PFSK-1 (cell line): ENCODE measurements at regions not wholly inside any gene's neighbourhood (a gene's known extent, or its start where the extent isn't known, plus 50 kb on each side); places are given as distances from the start of the nearest gene placed in this dataset.

Experiments
- FOXP2 ChIP-seq: optimal IDR thresholded peaks from 2 replicates; pipeline ENCODE3; 2011; ENCODE audit warnings: borderline replicate concordance, control low read depth, inconsistent platforms; ENCODE audit not compliant: insufficient read depth; ENCODE audit errors: extremely low read length, extremely low read depth
- POLR2AphosphoS5 ChIP-seq: IDR thresholded peaks from 2 replicates; pipeline ENCODE4 v1.6.1; 2012; ENCODE audit warnings: low read depth, mild to moderate bottlenecking, control low read depth, low read length, moderate library complexity
- SIN3A ChIP-seq: IDR thresholded peaks from 2 replicates; pipeline ENCODE4 v1.6.1; 2012; ENCODE audit warnings: mild to moderate bottlenecking, low read length, moderate library complexity, borderline replicate concordance; ENCODE audit not compliant: insufficient read depth
- TAF1 ChIP-seq: IDR thresholded peaks from 2 replicates; pipeline ENCODE4 v1.6.1; 2012; ENCODE audit warnings: low read length, control low read depth, borderline replicate concordance; ENCODE audit not compliant: insufficient read depth
- TF ChIP-seq, protein P1 (sequence below), 2 experiments: IDR thresholded peaks; 2 replicates each; pipeline versions ENCODE4 v1.6.1 to v1.8.0; 2011 to 2012; ENCODE audit warnings: low read depth in 2 of 2, low read length in 2 of 2, control low read depth in 1 of 2, inconsistent platforms in 1 of 2, mild to moderate bottlenecking in 1 of 2, moderate library complexity in 1 of 2; ENCODE audit not compliant: insufficient read depth in 1 of 2

DNA sequence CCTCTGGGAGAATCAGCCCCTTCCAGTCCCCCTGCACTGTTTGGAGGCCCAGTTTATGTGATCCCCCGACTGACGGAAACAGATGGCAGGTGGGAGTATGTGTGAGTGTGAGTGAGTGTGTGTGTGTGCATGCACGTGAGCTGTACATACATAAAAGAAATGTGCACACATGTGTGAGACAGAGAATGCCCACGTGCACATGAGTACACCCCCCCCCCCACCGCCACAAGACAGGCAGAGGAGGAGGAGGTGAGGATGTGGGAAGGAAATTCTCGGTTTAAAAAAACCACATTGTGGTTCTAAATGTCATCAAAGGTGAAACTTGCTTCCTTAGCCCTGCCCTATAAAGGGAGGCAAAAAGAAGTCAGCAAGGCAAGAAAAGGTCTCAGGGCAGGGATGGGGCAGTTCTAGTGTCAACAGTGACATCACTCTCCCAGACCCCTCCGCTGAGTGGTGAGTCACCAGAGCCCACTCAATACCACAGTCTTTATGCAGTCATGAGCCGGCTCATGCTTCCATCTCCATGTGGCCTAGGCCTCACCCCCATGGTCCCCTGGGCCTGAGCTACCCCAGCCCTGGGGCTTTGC lies 79.2 kb upstream of the HSPA9 start:
- TF ChIP-seq FOXP2 (no peak), POLR2AphosphoS5 (no peak), TAF1 (no peak), SIN3A (no peak)
- TF ChIP-seq, protein P1, sequence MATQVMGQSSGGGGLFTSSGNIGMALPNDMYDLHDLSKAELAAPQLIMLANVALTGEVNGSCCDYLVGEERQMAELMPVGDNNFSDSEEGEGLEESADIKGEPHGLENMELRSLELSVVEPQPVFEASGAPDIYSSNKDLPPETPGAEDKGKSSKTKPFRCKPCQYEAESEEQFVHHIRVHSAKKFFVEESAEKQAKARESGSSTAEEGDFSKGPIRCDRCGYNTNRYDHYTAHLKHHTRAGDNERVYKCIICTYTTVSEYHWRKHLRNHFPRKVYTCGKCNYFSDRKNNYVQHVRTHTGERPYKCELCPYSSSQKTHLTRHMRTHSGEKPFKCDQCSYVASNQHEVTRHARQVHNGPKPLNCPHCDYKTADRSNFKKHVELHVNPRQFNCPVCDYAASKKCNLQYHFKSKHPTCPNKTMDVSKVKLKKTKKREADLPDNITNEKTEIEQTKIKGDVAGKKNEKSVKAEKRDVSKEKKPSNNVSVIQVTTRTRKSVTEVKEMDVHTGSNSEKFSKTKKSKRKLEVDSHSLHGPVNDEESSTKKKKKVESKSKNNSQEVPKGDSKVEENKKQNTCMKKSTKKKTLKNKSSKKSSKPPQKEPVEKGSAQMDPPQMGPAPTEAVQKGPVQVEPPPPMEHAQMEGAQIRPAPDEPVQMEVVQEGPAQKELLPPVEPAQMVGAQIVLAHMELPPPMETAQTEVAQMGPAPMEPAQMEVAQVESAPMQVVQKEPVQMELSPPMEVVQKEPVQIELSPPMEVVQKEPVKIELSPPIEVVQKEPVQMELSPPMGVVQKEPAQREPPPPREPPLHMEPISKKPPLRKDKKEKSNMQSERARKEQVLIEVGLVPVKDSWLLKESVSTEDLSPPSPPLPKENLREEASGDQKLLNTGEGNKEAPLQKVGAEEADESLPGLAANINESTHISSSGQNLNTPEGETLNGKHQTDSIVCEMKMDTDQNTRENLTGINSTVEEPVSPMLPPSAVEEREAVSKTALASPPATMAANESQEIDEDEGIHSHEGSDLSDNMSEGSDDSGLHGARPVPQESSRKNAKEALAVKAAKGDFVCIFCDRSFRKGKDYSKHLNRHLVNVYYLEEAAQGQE (IDR thresholded peaks at IDR 0.05; ENCODE audit: insufficient read depth in 1 of 2, low read depth in 2 of 2, low read length in 2 of 2), result no peak

DNA sequence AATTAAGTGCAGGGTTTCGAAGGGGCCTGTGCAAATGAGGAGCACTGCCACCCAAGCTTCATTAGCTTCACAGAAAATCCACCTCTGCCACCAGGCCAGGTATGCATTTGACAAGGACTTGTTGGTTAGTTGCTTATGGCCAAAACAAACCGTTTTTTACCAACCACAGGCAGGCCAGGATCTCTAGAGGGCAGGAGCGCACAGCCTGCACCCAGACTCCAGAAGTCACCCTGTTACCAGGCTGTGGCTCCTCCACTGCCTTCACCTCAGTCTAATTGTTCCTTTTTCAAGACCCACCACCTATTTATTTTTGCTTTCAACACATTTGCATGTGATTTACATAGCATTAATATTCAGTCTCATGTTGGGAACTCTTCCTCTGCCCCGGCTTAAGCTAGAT lies 78.3 kb upstream of the HSPA9 start:
- TF ChIP-seq POLR2AphosphoS5 (no peak), TAF1 (no peak), SIN3A (no peak), FOXP2 (no peak)
- TF ChIP-seq, protein P1 (IDR thresholded peaks at IDR 0.05; ENCODE audit: insufficient read depth in 1 of 2, low read depth in 2 of 2, low read length in 2 of 2), result no peak

DNA sequence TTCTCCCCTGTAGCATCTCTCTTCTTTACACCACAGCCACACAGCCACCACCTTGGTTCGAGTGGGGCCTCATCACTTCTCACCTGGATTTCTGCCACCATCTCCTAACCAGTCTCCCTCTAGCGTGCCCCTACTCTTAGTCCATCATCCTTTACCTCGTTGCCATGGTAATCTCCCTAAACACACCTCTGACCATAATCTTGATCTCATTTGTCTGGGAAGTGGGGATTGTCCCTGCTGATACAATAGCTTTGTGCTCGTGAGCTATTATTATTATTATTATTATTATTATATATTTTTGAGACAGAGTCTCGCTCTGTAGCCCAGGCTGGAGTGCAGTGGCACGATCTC lies 76.5 kb upstream of the HSPA9 start:
- TF ChIP-seq TAF1, result no peak
- no peak for TF ChIP-seq POLR2AphosphoS5
- TF ChIP-seq FOXP2, result no peak
- TF ChIP-seq, protein P1 (IDR thresholded peaks at IDR 0.05; ENCODE audit: insufficient read depth in 1 of 2, low read depth in 2 of 2, low read length in 2 of 2), result no peak
- no peak for TF ChIP-seq SIN3A

DNA sequence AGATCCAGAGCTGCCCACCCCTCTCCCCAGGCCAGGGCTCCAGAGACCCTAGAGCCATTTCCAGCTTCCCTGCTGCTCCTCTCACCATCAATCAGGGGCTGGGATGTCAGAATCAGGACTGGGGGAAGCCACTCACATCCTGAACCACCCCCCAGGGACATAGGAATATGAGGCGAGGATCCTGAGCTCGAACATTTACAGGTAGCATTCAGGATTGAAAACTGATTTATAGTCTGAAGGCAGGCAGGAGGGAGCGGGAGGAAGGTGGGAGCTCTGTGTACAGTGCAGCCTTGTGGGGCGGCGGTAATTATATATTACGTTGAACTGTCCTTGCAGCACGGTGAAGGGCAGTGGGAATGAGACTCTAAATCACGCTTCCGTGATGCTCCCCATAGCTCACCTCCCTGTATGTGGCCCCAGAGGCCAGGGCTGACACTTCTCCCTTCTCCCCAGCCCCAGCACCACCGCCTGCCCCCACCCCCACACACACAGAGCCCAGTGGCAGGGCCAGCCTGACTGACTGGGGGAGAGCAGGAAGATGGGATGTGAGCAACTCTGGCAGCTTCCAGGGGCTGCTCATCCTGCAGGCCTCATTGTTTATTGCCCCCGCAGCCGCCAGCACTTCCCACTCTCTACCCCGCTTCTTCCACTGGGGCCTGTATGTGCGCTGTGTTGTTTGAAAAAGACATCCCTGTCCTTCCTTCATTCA lies 76.0 kb upstream of the HSPA9 start:
- TF ChIP-seq, protein P1 (IDR thresholded peaks at IDR 0.05; ENCODE audit: insufficient read depth in 1 of 2, low read depth in 2 of 2, low read length in 2 of 2), result no peak
- TF ChIP-seq TAF1 (no peak), FOXP2 (no peak), SIN3A (no peak), POLR2AphosphoS5 (no peak)
